Testis (tissue), 2 donors: ENCODE measurements at regions not wholly inside any gene's neighbourhood (a gene's known extent, or its start where the extent isn't known, plus 50 kb on each side); places are given as distances from the start of the nearest gene placed in this dataset.

Source experiments
- CTCF ChIP-seq, 3 experiments: fragments of 450-650 bp in 2 of 3; fragments of 200-600 bp in 1 of 3; sonication (generic) in 1 of 3; IDR thresholded peaks; one replicate each; pipeline ENCODE4 v1.5.1; 2016 to 2019; ENCODE audit warnings: antibody characterized with exemption in 3 of 3, mild to moderate bottlenecking in 2 of 3, moderate library complexity in 1 of 3
- POLR2A ChIP-seq: fragments of 450-650 bp; IDR thresholded peaks from one replicate; pipeline ENCODE4 v1.6.1; 2017; ENCODE audit warnings: antibody characterized with exemption, mild to moderate bottlenecking, moderate library complexity

GRCh38 chr1:13994386-13994785, 294.4 kb downstream of the PRDM2 start:
- TF ChIP-seq POLR2A: no peak
- no peak for TF ChIP-seq CTCF (IDR thresholded peaks at IDR 0.05)
